Stimulated activated CD8-positive, alpha-beta memory T cell treated with anti-CD3 and anti-CD28 coated beads, Interleukin-7, amount 100 ng/mL, for 1 hour (primary cell): ENCODE measurements at regions not wholly inside any gene's neighbourhood (a gene's known extent, or its start where the extent isn't known, plus 50 kb on each side); places are given as distances from the start of the nearest gene placed in this dataset.

Source experiments
- DNase-seq, 2 donors: peaks; one replicate each; pipeline ENCODE4 v3.0.0-alpha.2; 2020; ENCODE audit warnings: low read depth in 2 of 2

DNA sequence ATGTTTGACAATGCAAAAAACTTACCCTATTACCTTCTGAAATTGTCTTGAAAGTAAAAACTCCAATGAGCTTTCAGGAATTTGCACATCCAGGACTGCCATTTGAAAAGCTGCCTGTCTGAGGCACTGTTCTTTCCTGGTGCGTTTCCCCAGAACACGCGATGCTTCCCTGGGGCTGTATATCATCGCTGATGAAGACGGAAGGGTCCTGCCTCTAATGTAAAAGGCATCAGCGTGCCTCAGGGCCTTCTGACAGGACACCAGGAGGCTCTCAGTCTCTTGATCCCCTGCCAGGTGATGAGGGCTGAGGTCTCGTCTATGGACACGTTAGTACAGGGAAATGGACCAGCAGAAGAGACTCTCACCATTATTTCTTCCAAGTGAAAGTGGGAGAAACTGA is 296.8 kb downstream of the EFNB2 start:
- no peak for DNase-seq

DNA sequence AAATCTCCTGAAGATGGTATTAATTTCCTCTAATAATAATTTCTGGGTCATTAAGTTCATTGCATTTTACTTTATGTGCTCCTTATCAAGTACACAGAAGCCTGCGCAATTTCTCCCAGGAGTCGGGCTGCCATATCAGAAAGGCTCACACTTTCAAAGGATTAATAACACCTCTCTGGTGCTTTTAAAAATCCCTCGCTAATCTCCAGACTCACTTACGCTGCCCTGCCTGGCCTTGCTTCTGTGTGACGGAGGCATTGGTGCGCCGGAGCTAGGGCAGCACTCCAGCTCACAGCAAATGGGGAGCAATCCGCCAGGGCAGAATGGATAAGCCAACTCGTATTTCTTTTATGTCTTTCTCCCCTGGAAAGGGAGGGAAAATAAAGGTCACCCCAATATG is 300.8 kb downstream of the EFNB2 start:
- DNase-seq: no peak

DNA sequence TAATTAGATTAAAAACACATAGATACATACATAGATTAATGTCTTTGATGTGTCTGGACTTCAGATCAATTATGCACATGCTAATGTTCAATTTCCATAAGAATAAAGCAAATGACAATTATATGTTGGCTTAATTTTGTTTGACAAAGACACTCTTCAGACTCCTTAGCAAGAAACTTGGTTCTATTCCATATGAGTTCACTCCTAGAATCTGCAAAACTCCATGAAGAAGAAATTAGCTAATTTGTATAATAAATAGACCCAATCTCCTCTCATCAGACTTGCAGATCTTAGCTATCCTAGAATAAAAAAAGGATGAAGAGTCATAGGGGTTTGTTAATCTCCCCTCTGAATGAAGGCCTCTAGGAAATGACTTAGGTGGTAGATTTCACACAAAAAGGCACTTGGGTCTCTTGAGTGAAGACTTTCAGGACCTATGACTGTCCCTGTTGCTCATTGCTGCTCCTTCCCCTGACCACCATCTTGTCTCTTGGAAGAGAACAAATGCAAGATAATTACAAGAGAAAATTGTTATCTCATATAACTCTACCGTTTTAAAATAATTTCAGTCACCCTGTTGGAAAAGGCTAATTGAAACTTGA is 302.2 kb downstream of the EFNB2 start:
- no peak for DNase-seq

DNA sequence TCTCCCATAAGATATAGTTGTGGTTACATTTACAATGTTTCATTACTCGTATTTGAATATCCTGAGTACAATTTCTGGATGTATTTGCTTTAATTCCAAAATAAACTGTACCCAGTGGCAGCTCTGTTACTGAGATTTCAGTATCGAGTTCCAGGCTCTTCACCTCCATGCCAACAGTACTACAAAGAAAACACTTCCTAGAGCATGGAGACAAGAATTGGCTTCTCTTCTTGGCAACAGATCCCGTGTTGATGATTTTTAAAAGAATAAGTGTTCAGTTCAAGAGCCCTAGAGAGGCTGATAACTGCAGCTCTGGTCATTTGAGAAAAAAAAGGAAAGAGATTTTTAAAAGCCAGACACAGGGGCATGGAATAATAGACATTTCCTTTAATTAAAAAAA is 302.8 kb downstream of the EFNB2 start:
- DNase-seq: no peak

DNA sequence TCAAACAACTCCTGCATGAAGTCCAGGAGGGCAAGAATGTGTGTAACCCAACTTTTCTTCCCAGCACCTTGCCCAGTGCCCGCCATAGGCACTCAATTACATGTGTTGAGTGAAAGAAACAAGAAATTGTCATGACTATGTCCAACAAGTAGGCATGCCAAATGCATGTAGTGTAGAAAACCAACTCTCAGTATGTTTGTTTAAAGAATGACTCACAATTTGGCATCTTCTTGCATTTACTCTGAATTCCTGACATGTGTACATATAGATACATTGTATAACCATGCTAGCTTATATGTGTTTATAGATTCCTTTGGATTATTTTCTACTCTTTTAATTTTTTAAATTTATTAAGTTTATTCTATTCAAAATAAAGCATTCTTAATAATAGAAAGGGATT is 305.0 kb downstream of the EFNB2 start:
- DNase-seq: no peak

DNA sequence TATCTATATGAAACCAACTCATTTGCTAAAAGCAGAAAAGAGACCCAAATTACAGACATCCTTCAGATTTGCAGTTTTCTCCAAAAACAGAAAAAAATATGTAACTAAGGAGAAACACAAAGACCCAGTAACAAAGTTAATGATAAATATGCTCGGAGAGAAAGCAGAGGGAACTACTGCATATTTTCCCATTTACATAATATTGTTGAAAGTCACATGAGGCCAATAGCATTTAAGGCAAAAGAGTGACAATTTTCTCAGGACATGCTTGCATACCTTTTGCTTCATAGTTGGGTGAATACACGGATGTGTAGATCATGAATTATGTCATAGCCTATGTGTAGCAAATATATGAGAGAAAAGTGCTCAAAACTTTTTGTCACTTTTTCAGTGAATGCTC is 310.3 kb downstream of the EFNB2 start:
- DNase-seq: no peak

DNA sequence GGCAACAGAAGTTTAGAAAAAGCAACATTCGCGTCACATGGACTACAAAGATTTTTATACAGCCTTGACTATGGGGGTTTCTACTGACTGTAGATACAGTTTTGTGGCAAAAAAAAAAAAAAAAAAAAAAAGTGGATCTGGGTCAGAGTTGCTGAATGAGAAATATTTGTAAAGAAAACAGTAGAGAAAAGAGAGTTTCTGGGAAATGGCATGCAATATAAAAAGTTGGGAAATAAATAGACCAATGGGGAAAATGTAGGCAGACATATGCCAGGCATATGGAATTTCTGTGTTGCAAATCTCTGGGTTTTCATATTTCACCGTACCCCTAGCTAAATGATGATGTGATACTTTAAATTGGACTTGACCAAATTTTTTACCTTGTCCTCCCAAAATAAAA is 315.3 kb downstream of the EFNB2 start:
- no peak for DNase-seq

DNA sequence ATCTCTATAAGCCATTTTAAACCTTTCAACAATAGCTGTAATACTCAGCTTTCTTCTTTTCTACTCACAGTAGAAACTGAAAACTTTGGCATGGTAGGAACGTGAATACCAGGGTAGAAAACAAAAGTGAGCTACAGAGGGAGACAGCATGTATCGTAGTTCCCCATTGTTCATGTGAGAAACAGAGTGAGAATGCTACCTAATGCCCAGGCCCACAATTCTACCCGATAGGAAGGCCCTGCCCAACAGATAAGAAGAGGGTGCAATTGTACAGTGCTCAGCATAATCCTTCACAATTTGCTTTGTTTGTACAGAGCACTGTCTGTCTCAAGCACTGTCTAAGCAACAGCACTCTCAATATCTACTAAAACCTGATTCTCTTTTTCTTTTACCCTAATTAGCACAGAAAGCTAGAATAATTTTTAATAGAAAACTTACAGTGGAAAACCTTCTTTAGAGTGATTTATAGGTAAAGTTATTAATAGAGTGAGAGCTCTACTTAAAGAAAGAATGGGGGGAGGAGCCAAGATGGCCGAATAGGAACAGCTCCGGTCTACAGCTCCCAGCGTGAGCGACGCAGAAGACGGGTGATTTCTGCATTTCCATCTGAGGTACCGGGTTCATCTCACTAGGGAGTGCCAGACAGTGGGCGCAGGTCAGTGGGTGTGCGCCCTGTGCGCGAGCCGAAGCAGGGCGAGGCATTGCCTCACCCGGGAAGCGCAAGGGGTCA is 322.3 kb downstream of the EFNB2 start:
- no peak for DNase-seq

DNA sequence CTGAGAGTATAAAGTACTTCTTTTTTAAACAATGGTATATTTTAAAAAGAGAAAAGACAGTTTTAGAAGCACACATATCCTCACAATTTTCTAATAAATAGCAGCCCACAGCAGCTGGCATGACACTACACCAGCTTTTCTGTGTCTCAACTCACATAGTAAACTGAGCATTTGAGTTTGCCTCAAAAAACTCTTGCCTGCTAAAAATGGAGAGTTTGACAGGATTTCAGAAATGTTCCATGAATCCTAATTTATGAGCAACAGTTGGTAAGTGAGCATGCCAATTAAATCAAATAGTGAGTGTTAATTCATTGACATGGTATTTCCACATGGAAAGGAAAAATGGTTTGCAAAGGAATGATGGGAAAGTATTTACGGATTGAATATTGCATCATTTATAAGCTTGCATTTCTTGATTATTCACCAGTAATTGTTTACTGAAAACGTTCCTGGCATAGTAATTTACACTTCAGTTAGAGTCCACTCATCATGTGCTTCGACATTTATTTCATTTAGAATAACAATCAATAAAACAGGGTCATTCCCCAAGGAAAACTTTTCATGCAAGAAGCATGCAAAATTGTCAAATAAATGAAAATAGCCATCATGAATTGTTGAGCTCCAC is 323.0 kb downstream of the EFNB2 start:
- no peak for DNase-seq

DNA sequence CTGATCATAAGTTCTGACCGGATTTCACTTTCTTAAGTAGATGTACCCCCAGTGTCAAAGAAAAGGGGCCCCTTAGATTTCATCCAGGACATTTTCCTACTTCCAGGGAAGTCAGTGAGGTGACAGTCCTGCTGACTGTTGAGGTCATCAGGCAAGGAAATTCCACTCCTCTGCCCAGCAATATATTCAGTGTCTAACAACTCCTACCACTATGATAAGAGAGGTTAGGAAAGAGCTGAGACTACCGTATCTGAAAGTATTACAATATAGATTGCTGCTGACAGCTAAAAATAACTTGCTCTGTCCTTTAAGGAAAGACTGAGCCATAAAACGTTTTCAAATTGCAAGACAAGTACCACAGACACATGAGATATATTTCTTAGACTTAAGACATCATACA is 325.1 kb downstream of the EFNB2 start:
- DNase-seq: no peak

DNA sequence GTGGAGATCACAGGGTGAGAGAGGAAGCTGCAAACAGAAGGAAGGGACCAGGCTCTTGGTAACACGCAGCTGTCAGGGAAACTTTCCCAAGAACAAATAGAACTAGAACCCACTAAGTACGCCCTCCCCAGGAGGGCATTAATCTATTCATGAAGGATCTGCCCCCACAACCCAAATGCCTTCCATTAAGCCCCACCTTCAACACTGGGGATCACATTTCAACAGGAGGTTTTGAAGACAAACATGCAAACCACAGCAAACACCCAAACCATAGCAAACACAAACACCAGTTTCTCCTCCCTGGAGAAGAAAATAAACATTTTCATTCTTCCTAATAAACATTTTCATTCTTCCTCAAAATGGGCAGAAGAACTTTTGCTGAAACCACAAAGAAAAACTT is 329.6 kb downstream of the EFNB2 start:
- no peak for DNase-seq

DNA sequence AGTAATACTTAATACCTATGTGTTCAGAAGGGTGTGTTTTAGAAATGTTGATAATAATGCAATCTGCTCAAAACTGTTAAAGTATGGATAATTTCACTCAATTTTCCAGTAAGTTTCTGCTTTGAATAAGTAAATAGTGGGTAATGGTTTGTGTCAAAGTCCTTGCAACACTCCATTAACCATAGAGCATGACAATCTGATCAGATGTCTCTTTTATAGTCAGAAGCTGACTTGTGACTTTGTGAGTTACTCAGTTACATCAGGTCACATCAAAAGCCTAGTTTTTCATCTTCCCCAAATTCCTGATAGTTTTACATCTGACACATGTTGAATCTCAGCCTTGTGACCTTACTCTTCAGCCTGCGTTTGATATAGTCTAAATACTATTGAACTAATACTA is 338.0 kb downstream of the EFNB2 start:
- DNase-seq: no peak

DNA sequence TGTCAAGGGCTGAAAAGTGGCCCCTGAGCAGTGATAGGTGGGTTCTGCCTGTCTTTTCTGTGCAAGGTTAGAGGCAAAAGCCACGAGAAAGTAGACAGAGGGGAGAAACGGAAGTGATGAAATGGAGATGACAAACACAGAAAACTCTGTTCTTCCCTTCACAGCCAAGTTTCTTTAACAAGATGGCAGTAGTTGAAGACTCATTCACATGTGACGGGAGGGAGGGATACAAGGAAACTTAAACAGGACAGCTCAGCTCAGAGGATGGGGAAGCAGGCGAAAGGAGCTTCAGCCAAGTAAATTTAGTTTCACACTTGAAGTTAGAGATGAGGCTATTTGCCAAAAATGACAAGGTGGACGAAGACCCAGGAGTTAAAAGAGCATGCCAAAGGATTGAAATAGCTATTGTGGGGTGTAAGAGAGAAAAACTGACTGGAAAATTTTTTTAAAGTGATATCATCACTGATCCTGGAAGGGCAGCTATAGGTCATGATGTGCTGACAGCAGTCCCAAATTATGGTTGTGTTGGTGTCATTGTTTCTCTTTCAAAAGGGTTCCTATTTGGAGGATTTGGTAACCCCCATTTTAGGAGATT is 347.9 kb downstream of the EFNB2 start:
- DNase-seq: no peak

DNA sequence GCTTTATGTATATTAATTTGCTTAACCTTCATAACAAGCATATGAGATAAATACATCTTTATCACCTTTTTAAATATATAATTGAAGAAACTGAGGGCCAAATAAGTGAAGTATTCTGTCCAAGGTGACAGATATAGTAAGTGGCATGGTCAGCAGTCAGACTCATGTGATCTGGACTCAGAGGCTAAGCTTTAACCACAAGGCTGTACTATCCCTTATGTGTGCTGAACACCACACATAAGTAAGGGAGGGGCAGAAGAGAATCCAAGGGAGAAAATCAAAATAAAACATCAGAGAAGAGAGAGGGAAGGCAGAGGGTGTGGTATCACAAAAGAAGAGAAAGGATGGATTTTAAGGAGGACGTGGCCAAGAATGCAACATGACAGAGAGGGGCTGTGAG is 348.4 kb downstream of the EFNB2 start:
- no peak for DNase-seq

DNA sequence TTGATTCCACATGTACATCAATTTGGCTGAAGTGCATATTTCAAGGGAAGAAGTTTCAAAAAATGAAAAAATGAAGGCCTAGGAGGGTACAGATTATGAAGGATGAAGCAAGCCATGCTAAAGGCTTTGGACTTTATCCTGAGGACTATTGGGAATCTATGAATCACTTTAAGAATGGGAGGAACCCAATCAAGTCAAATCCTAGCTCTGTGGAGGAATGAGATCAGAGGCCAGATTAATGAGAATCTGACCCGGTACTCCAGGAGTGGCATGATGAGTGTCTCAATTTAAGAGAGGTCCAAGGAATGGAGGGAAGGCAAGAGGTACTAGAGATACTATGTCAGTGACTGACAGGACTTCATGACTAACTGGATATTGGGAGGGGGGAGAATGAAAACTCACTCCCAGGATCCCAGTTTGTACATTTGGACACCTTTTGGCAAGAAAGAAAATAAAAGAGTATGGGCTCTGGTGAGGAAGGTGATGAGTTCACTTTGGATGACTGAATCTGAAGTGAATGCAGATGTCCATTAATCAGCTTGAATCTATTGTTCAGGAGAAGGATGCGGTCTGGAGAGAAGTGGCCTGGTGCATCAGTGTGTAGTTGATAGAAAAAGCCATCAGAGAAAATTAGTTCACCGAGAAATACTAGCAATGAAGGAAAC is 349.0 kb downstream of the EFNB2 start:
- DNase-seq: no peak

DNA sequence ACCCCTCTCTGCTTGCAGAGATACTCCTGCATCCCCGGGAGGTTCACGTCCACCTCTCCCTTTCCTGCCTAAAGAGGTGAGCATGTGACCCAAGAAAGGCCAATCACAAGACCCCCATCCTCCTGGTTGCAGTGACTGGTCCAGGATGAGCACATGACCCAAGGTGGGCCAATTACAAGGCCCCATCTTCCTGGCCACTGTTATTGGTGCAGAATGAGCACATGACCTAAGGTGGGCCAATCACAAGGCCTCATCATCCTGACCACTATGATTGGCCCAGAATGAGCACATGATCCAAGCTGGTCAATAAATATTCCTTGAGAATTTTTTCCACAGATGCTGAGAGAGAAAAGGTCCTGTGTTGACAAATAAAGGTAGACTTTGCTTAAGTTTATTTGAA is 350.7 kb downstream of the EFNB2 start:
- DNase-seq: no peak

DNA sequence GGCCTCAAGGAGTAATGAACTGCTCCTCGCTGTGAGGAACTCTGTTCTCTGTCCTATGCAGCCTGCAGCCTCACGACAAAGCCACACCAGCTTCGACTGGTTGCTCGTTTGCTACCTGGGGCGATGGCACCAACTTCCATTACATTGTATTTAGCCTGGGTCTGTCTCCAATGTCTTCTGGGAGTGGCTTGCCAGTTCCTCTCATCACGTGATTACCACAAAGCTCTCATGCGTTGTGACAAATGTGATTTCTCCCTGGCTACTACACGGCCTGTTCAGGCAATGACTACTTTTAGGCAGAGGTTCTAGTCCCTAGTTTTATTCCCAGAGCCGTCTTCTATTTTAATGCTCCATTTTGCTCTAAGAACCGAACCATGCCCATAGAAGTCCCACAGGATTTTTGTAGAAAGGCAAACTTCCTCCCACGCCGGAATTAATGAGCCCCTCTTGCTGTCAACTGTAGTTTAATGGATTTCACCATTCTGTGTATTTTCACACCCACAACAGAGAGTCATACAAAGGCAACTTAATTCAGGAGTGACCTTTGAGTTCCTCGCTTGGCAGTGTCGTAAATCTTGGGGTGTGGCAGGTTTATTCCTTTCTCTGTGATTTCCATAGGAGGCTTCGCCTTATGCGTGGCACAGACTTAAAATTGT is 351.9 kb downstream of the EFNB2 start:
- DNase-seq: no peak

DNA sequence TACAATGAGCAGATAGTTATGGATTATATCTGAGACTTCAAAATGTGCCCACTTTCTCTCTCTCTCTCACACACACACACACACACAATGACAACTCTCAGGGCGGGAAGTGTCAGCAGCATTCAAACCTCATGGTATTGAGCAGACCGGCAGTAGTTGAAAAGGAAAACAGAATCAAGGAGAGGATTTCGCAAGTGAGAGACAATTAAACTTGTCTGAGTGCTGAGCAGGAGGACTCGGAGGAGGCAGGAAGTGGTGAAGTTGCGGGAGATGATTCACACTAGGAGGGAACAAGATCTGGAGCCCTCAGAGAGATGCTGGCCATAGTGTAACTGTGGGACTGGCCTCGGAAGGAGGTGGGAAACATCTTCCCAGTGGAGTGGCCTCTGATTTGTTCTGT is 353.1 kb downstream of the EFNB2 start:
- DNase-seq: no peak

DNA sequence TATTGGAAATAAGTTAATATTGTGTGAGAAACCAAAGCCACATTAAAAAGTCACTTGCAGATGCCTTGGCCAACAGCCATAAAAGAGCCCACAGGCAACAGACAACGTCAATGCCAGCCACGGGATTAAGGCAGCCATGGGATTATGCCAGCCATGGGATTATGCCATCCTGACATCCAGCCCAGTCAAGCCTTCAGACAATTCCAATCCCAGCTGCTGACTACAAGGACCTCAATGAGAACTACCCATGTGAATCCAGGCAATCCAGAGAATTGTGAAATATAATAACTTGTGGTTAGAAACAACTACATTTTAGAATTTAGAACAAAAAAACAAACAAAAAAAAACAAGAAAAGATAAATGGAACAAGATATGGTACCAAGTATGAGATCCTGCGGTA is 356.6 kb downstream of the EFNB2 start:
- DNase-seq: no peak

DNA sequence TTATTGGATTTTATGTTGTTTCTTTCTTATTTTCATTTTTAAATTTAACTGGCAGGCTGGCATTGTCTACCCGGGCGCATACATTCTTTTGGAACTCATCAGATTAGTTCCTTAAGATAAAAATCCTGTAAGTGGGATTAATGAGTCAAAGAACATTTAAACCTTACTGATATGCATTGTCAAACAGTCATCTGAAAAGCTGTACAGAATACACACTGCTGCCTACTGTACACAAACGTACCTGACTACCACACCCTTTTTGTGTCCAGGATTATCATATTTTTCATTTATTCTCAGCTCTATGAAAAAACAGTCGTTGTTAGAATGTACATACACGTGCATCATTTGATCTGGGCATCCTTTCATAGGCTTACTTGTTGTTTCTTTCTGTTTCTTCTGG is 358.3 kb downstream of the EFNB2 start:
- DNase-seq: no peak

DNA sequence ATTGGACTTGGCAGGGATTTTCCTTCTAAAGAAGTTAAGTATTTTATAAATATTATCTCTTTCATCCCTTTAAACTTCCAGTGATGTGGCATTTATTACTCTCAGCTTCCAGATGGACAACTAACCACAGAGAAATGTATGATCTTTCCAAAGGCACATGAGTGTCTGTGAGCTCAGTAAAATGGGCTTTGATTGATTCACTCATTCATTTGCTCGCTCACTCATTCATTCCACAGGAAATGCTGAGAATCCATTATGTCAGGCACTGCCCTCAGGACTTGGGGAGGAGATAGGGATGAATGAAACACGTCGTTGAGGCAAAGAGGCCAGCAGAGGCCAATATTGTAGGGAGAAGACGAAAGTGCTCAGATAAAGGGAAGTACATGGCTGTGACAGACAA is 359.3 kb downstream of the EFNB2 start:
- DNase-seq: no peak
